LNCAP (cell line): ENCODE measurements at regions not wholly inside any gene's neighbourhood (a gene's known extent, or its start where the extent isn't known, plus 50 kb on each side); places are given as distances from the start of the nearest gene placed in this dataset.

Experiments used
- TF ChIP-seq, protein P1 (sequence below): fragments of 450-650 bp; IDR thresholded peaks from 2 replicates; pipeline ENCODE4 v1.5.1; 2017; ENCODE audit warnings: mild to moderate bottlenecking

DNA sequence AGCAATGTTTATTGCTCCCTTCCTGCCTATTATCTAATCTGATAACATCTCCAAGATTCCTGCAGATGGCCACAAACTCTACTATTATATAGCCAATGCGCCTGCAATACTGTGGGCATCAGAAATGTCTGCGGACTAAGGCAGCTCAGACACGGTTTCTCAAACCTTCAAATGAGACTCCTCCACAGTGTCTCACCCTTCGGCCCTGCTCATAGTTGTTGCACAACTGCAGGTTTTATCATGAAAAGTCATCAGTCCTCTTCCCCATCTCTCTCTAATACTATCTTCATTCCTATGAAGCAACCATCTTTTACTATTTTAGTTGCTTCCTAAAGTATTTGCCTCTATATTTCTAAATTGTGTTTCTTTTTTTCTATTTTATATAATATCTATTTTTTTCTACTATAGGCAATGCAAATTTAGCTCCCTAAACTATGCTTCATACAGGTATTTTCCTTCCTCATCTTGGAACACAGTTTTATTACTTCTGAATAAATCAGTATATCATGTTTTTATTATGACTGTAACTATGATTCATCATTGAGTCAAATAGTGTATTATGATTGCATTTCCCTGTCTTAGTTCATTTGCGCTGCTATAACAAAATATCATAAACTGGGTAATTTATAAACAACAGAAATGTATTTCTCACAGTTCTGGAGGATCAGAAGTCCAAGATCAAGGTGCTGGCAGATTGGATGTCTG is 129.7 kb upstream of the EDNRA start:
- TF ChIP-seq, protein P1, sequence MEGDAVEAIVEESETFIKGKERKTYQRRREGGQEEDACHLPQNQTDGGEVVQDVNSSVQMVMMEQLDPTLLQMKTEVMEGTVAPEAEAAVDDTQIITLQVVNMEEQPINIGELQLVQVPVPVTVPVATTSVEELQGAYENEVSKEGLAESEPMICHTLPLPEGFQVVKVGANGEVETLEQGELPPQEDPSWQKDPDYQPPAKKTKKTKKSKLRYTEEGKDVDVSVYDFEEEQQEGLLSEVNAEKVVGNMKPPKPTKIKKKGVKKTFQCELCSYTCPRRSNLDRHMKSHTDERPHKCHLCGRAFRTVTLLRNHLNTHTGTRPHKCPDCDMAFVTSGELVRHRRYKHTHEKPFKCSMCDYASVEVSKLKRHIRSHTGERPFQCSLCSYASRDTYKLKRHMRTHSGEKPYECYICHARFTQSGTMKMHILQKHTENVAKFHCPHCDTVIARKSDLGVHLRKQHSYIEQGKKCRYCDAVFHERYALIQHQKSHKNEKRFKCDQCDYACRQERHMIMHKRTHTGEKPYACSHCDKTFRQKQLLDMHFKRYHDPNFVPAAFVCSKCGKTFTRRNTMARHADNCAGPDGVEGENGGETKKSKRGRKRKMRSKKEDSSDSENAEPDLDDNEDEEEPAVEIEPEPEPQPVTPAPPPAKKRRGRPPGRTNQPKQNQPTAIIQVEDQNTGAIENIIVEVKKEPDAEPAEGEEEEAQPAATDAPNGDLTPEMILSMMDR = no peak

DNA sequence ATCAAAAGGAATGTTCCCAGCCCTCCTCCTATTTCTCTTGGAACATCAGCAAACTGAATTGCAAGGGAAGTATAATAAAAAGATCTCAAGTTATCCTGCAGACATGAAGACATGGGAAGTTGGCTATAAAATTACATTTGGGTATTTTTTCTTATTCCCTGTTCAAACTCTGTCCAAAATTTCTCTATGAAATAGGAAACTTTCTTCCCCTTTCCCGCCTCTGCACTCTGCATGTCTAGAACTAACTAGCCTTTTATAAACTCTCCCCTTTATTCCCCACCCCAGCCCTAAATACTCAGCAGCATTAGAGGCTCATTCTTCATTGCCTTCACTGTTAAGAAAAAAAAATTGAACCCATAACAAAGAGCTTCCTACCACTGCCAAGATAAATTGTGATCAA is 126.7 kb upstream of the EDNRA start:
- TF ChIP-seq, protein P1 = no peak

- TF ChIP-seq, protein P1 = no peak
Measured at GRCh38 chr4:147355032-147355656, 125.8 kb upstream of the EDNRA start.

DNA sequence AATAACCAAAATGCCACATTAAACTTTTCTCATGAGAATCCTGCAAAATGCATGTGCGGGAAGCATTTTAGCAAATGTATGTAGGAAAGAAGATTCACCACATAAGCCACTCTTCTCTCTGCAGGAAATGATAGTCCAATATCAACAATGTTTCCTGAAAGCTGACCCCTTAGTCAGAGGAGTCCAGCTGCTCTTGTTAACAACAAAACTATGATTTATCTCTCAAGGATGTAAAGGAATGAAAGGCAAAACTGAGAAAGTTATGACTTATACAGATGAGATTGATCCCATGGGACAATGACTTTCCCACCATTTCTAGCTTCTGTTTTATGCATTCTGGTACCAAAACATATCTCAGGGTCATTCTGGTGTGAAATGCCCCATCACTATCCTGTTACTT is 125.0 kb upstream of the EDNRA start:
- TF ChIP-seq, protein P1 = no peak

DNA sequence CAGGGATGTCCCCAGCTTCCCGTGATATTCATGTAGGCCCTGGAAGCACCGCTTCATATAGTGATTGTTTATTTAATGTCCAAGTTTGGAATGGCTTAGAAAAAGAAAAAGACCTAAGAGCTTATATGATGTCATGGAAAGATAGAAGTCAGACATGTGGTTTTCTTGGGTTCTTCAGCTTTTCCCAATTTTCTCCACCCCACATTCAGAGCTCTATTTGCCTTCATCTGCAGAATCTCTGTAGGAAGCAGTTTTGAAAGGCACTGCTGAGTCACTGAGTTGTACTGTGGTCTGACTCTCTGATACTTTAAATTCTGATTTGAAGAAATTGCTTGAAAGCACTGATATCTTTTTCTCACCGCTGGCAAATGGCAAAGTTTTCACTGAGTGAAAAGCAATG is 120.6 kb upstream of the EDNRA start:
- TF ChIP-seq, protein P1 = no peak

GRCh38 chr4:147361726-147362125 is 119.2 kb upstream of the EDNRA start:
- TF ChIP-seq, protein P1 = no peak

DNA sequence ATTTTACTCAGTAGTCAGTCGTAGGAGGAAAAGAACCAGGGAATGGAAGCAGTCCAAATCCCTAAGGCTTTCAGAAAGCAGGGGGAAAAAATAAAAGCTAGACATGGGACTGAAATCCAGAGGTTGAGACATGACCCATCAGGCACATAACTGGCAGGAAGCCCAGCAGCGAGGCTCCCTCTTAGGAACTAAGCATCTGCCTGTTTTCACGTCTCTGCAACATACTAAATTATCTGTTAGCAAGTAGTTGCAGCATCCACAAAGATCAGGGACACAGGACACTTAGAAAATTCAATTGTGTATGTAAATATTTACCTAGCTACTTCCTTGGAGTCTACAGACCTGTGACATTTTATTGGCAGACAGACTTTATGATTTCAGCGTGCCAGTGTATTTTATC is 118.0 kb upstream of the EDNRA start:
- TF ChIP-seq, protein P1 = no peak
